Colonic mucosa (tissue), 4 donors: ENCODE measurements at regions not wholly inside any gene's neighbourhood (a gene's known extent, or its start where the extent isn't known, plus 50 kb on each side); places are given as distances from the start of the nearest gene placed in this dataset.

Experiments used
- DNase-seq: peaks from one replicate; pipeline ENCODE4 v3.0.0-alpha.2; 2020
- H3K27ac ChIP-seq: fragments of 200-600 bp; one replicate; pipeline ENCODE4 v1.8.0; 2021
- H3K27me3 ChIP-seq: fragments of 200-600 bp; one replicate; pipeline ENCODE4 v1.8.0; 2021
- H3K36me3 ChIP-seq: fragments of 200-600 bp; one replicate; pipeline ENCODE4 v1.8.0; 2021
- H3K4me1 ChIP-seq: fragments of 200-600 bp; one replicate; pipeline ENCODE4 v1.8.0; 2021; ENCODE audit warnings: mild to moderate bottlenecking
- H3K4me3 ChIP-seq: fragments of 200-600 bp; one replicate; pipeline ENCODE4 v1.8.0; 2021
- H3K9ac ChIP-seq, 2 donors: one replicate each; pipeline ENCODE4 v1.7.0; 2013; ENCODE audit warnings: control low read depth in 2 of 2, low read depth in 2 of 2, low read length in 2 of 2
- H3K9me3 ChIP-seq: fragments of 200-600 bp; one replicate; pipeline ENCODE4 v1.8.0; 2021
- intact Hi-C: fragments of 100-400 bp; cut with DNase I; formaldehyde crosslinking; loops from one replicate; pipeline ENCODE4 v1.14.1; 2022
- TF ChIP-seq, protein P1 (sequence below): fragments of 200-600 bp; IDR thresholded peaks from one replicate; pipeline ENCODE4 v1.8.0; 2022; ENCODE audit warnings: antibody characterized with exemption, mild to moderate bottlenecking
- donor health status: healthy.
- donor health status: DM: no; HTN: no; CAD: no.
- donor health status: DM: no; HTN: no; CAD: no.

- H3K4me3 ChIP-seq: no peak overlapping the region
- no peaks in the 10 kb centered on the region for H3K9me3 ChIP-seq
- H3K4me1 ChIP-seq: no peaks in the 10 kb centered on the region
- TF ChIP-seq, protein P1, sequence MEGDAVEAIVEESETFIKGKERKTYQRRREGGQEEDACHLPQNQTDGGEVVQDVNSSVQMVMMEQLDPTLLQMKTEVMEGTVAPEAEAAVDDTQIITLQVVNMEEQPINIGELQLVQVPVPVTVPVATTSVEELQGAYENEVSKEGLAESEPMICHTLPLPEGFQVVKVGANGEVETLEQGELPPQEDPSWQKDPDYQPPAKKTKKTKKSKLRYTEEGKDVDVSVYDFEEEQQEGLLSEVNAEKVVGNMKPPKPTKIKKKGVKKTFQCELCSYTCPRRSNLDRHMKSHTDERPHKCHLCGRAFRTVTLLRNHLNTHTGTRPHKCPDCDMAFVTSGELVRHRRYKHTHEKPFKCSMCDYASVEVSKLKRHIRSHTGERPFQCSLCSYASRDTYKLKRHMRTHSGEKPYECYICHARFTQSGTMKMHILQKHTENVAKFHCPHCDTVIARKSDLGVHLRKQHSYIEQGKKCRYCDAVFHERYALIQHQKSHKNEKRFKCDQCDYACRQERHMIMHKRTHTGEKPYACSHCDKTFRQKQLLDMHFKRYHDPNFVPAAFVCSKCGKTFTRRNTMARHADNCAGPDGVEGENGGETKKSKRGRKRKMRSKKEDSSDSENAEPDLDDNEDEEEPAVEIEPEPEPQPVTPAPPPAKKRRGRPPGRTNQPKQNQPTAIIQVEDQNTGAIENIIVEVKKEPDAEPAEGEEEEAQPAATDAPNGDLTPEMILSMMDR: no peak
- H3K27me3 ChIP-seq: no peaks in the 10 kb centered on the region
- intact Hi-C loops: loop anchor here (10.0 kb wide), 1 partner anchor 93 kb away; no protein-coding TSS in a partner anchor
- no peak overlapping the region for H3K27ac ChIP-seq
- no peak for DNase-seq
- no peak overlapping the region for H3K9ac ChIP-seq
- H3K36me3 ChIP-seq: no peaks in the 10 kb centered on the region
These were observed 113.6 kb downstream of the RASGEF1B start for GRCh38 chr4:81358154-81358553.

- H3K9me3 ChIP-seq: no peaks in the 10 kb centered on the region
- TF ChIP-seq, protein P1: no peak
- intact Hi-C loops: loop anchor here (10.0 kb wide), 1 partner anchor 92 kb away; no protein-coding TSS in a partner anchor
- no peak overlapping the region for H3K4me3 ChIP-seq
- H3K9ac ChIP-seq: no peak overlapping the region
- H3K27me3 ChIP-seq: no peaks in the 10 kb centered on the region
- H3K4me1 ChIP-seq: no peaks in the 10 kb centered on the region
- DNase-seq: no peak
- H3K36me3 ChIP-seq: no peaks in the 10 kb centered on the region
- H3K27ac ChIP-seq: no peak overlapping the region
These were observed 115.1 kb downstream of the RASGEF1B start for GRCh38 chr4:81356621-81357020.

GRCh38 chr4:81355136-81355535, 116.6 kb downstream of the RASGEF1B start:
- no peaks in the 10 kb centered on the region for H3K4me1 ChIP-seq
- TF ChIP-seq, protein P1: no peak
- no peaks in the 10 kb centered on the region for H3K27me3 ChIP-seq
- intact Hi-C loops: loop anchor here (10.0 kb wide), 1 partner anchor 90 kb away; no protein-coding TSS in a partner anchor
- no peak overlapping the region for H3K9ac ChIP-seq
- H3K36me3 ChIP-seq: no peaks in the 10 kb centered on the region
- H3K27ac ChIP-seq: no peak overlapping the region
- no peak overlapping the region for H3K4me3 ChIP-seq
- DNase-seq: no peak
- H3K9me3 ChIP-seq: no peaks in the 10 kb centered on the region

GRCh38 chr4:81353861-81354260, 117.8 kb downstream of the RASGEF1B start:
- intact Hi-C loops: loop anchor here (5.0 to 10.0 kb wide), 3 partner anchors 89 to 992 kb away; no protein-coding TSS in a partner anchor

GRCh38 chr4:81352446-81352835, 119.3 kb downstream of the RASGEF1B start:
- Histone ChIP-seq H3K27me3 (no peaks in the 10 kb centered on the region), H3K9ac (no peak overlapping the region), H3K9me3 (no peaks in the 10 kb centered on the region), H3K4me3 (no peak overlapping the region), H3K36me3 (no peaks in the 10 kb centered on the region), H3K27ac (no peak overlapping the region), H3K4me1 (no peaks in the 10 kb centered on the region)
- DNase-seq: no peak
- TF ChIP-seq, protein P1: no peak
- intact Hi-C loops: loop anchor here (5.0 to 10.0 kb wide), 3 partner anchors 88 to 990 kb away; no protein-coding TSS in a partner anchor

More at GRCh38 chr4:81353861-81354260, 117.8 kb downstream of the RASGEF1B start:
- Histone ChIP-seq H3K9me3 (no peaks in the 10 kb centered on the region), H3K36me3 (no peaks in the 10 kb centered on the region), H3K9ac (no peak overlapping the region), H3K27me3 (no peaks in the 10 kb centered on the region), H3K4me3 (no peak overlapping the region), H3K4me1 (no peaks in the 10 kb centered on the region), H3K27ac (no peak overlapping the region)
- no peak for DNase-seq
- TF ChIP-seq, protein P1: no peak
